SK-N-SH (cell line): ENCODE measurements at regions not wholly inside any gene's neighbourhood (a gene's known extent, or its start where the extent isn't known, plus 50 kb on each side); places are given as distances from the start of the nearest gene placed in this dataset.

Experiments used
- CTCF ChIA-PET: fragments of 300-600, 350-600 bp; formaldehyde crosslinking; extraction: SDS; loops from one replicate; lab custom pipeline; 2021; lab: Yijun Ruan, JAX
- POLR2A ChIA-PET: fragments of 350-600 bp; sonication (Branson Sonifier 250); formaldehyde crosslinking; extraction: SDS; loops from one replicate; lab custom pipeline; 2020; ENCODE audit warnings: antibody characterized with exemption, inconsistent platforms; lab: Yijun Ruan, JAX
- DNase-seq: peaks from one replicate; pipeline ENCODE4 v3.0.0; 2012
- H2AFZ ChIP-seq: fragments of 200-600 bp; sonication (generic); 2 replicates; pipeline ENCODE4 v1.8.1; 2016; ENCODE audit warnings: antibody characterized with exemption, mild to moderate bottlenecking, low read depth
- H3F3A ChIP-seq: fragments of 200-600 bp; sonication (generic); replicated peaks from 2 replicates; pipeline ENCODE3; 2016; ENCODE audit warnings: antibody characterized with exemption, mild to moderate bottlenecking; ENCODE audit not compliant: insufficient read depth
- H3K27ac ChIP-seq, 2 experiments: fragments of 200-500 bp in 1 of 2; fragments of 200-600 bp in 1 of 2; sonication (Bioruptor generic) in 1 of 2; sonication (generic), shearing (Covaris generic) in 1 of 2; 2 replicates each; pipeline versions ENCODE4 v1.5.1 to v1.6.1; 2014 to 2016; ENCODE audit warnings: low read depth in 2 of 2, inconsistent platforms in 1 of 2, low read length in 1 of 2, mild to moderate bottlenecking in 1 of 2, mixed read lengths in 1 of 2
- H3K27me3 ChIP-seq: fragments of 200-600 bp; sonication (generic), shearing (Covaris generic); 2 replicates; pipeline ENCODE4 v1.6.1; 2016; ENCODE audit warnings: mixed run types; ENCODE audit not compliant: insufficient read depth
- H3K36me3 ChIP-seq, 2 experiments: fragments of 200-500 bp in 1 of 2; fragments of 200-600 bp in 1 of 2; sonication (Bioruptor generic) in 1 of 2; sonication (generic) in 1 of 2; replicated peaks in 1 of 2; 2 replicates each; pipeline versions ENCODE3 to v1.5.1; 2014 to 2016; ENCODE audit warnings: low read length in 1 of 2, mild to moderate bottlenecking in 1 of 2; ENCODE audit not compliant: insufficient read depth in 2 of 2, control insufficient read depth in 1 of 2
- H3K4me1 ChIP-seq, 2 experiments: fragments of 200-500 bp in 1 of 2; fragments of 200-600 bp in 1 of 2; sonication (Bioruptor generic) in 1 of 2; sonication (generic), shearing (Covaris generic) in 1 of 2; 2 replicates each; pipeline versions ENCODE4 v1.5.1 to v1.6.1; 2014 to 2016; ENCODE audit warnings: low read depth in 1 of 2, low read length in 1 of 2, mixed run types in 1 of 2; ENCODE audit not compliant: insufficient read depth in 2 of 2, control insufficient read depth in 1 of 2
- H3K4me2 ChIP-seq: fragments of 200-600 bp; sonication (generic), shearing (Covaris generic); 2 replicates; pipeline ENCODE4 v1.6.1; 2017; ENCODE audit warnings: mixed run types
- H3K4me3 ChIP-seq, 2 experiments: fragments of 200-500 bp in 1 of 2; fragments of 200-600 bp in 1 of 2; sonication (Bioruptor generic) in 1 of 2; sonication (generic), shearing (Covaris generic) in 1 of 2; 2 replicates each; pipeline versions ENCODE4 v1.5.1 to v1.8.1; 2014 to 2016; ENCODE audit warnings: low read depth in 2 of 2, inconsistent platforms in 1 of 2, low read length in 1 of 2, mild to moderate bottlenecking in 1 of 2, mixed read lengths in 1 of 2, moderate library complexity in 1 of 2
- H3K79me2 ChIP-seq: fragments of 200-600 bp; sonication (generic); 2 replicates; pipeline ENCODE4 v1.8.1; 2017; ENCODE audit warnings: mild to moderate bottlenecking; ENCODE audit not compliant: insufficient read depth
- H3K9ac ChIP-seq: fragments of 200-600 bp; sonication (generic); 2 replicates; pipeline ENCODE4 v1.6.1; 2017; ENCODE audit warnings: mixed run types
- H3K9me2 ChIP-seq: fragments of 200-600 bp; sonication (generic); 2 replicates; pipeline ENCODE4 v1.6.1; 2017; ENCODE audit warnings: mixed run types
- H3K9me3 ChIP-seq: fragments of 200-600 bp; sonication (generic); 2 replicates; pipeline ENCODE4 v1.6.1; 2017; ENCODE audit warnings: mixed run types, mild to moderate bottlenecking, moderate library complexity
- H4K20me1 ChIP-seq: fragments of 200-600 bp; sonication (generic); 2 replicates; pipeline ENCODE4 v1.6.1; 2017; ENCODE audit warnings: mild to moderate bottlenecking, mixed run types; ENCODE audit not compliant: insufficient read depth
- CHD2 ChIP-seq: fragments of 150-350 bp; IDR thresholded peaks from 2 replicates; pipeline ENCODE4 v1.6.1; 2018; ENCODE audit warnings: low read length; ENCODE audit not compliant: partially characterized antibody
- CTCF ChIP-seq: fragments of 200-600 bp; sonication (generic); IDR thresholded peaks from 2 replicates; pipeline ENCODE4 v1.6.1; 2017; ENCODE audit warnings: antibody characterized with exemption, mild to moderate bottlenecking, moderate library complexity
- EP300 ChIP-seq, 2 experiments: IDR thresholded peaks; 2 replicates each; pipeline versions ENCODE4 v1.4.0 to v1.6.1; 2012; ENCODE audit warnings: borderline replicate concordance in 1 of 2, low read depth in 1 of 2, low read length in 1 of 2
- EZH2phosphoT487 ChIP-seq: fragments of 200-600 bp; sonication (generic); IDR thresholded peaks from 2 replicates; pipeline ENCODE4 v1.6.1; 2017; ENCODE audit warnings: low read depth, mixed run types, mild to moderate bottlenecking, antibody characterized with exemption, moderate library complexity, borderline replicate concordance
- GABPA ChIP-seq: IDR thresholded peaks from 2 replicates; pipeline ENCODE4 v1.4.0; 2012; ENCODE audit warnings: low read depth, mild to moderate bottlenecking
- IRF3 ChIP-seq: fragments of 150-350 bp; IDR thresholded peaks from 2 replicates; pipeline ENCODE4 v1.6.1; 2016; ENCODE audit warnings: mild to moderate bottlenecking, low read depth, low read length
- JUND ChIP-seq: IDR thresholded peaks from 2 replicates; pipeline ENCODE4 v1.4.0; 2012
- NRF1 ChIP-seq: IDR thresholded peaks from 2 replicates; pipeline ENCODE4 v1.6.1; 2012; ENCODE audit warnings: low read depth, mild to moderate bottlenecking, low read length
- PBX3 ChIP-seq: IDR thresholded peaks from 2 replicates; pipeline ENCODE4; 2012
- POLR2AphosphoS5 ChIP-seq: IDR thresholded peaks from 2 replicates; pipeline ENCODE4 v1.6.1; 2012; ENCODE audit warnings: low read depth, low read length
- RAD21 ChIP-seq: IDR thresholded peaks from 2 replicates; pipeline ENCODE4 v1.6.1; 2012; ENCODE audit warnings: mild to moderate bottlenecking, low read length
- RFX5 ChIP-seq: IDR thresholded peaks from 2 replicates; pipeline ENCODE4 v1.6.1; 2012; ENCODE audit warnings: mild to moderate bottlenecking, improper control_type of control experiment, low read length
- SMC3 ChIP-seq: IDR thresholded peaks from 2 replicates; pipeline ENCODE4 v1.6.1; 2012; ENCODE audit warnings: low read depth, low read length, improper control_type of control experiment
- USF2 ChIP-seq: fragments of 150-350 bp; IDR thresholded peaks from 2 replicates; pipeline ENCODE4 v1.6.1; 2017; ENCODE audit warnings: antibody characterized with exemption, low read length, low read depth, borderline replicate concordance
- YY1 ChIP-seq: IDR thresholded peaks from 2 replicates; pipeline ENCODE4 v1.4.0; 2012; ENCODE audit warnings: low read depth, mild to moderate bottlenecking
- ZBTB33 ChIP-seq: IDR thresholded peaks from 2 replicates; pipeline ENCODE4 v1.4.0; 2012; ENCODE audit warnings: low read depth, borderline replicate concordance
- WGBS: methylation state at CpG from one replicate; pipeline ENCODE4 v1.1.6; 2017; ENCODE audit warnings: low lambda C conversion rate; 5-methylcytosine and 5-hydroxymethylcytosine counted together

- ChIA-PET POLR2A (no interaction called here), CTCF (no interaction called here)
- WGBS, result 0% methylated on average over 1 of the region's 1 CpG
- TF ChIP-seq RFX5 (no peak), EZH2phosphoT487 (no peak), NRF1 (no peak), YY1 (no peak), PBX3 (no peak), ZBTB33 (no peak), POLR2AphosphoS5 (no peak), CHD2 (no peak), JUND (no peak)
- H3K9me3 ChIP-seq, result no peaks in the 10 kb centered on the region
- no peak overlapping the region for H2AFZ ChIP-seq
- H3K4me1 ChIP-seq, result no peaks in the 10 kb centered on the region
- 0 out of 2 replicates have a peak, but pooled peaks cover 3% of the 10 kb centered on the region for H3K9me2 ChIP-seq
- no peak for DNase-seq
- no peak overlapping the region for H3K4me2 ChIP-seq
- no peak overlapping the region for H3K27ac ChIP-seq
- H3K79me2 ChIP-seq, result no peaks in the 10 kb centered on the region
- H3K4me3 ChIP-seq, result no peak overlapping the region
- no peaks in the 10 kb centered on the region for H4K20me1 ChIP-seq
- no peaks in the 10 kb centered on the region for H3K27me3 ChIP-seq
- H3K36me3 ChIP-seq, result no peaks in the 10 kb centered on the region
- H3F3A ChIP-seq, result no peaks in the 10 kb centered on the region
- no peak overlapping the region for H3K9ac ChIP-seq
Observed at GRCh38 chr2:81276595-81276994, 972.0 kb upstream of the LRRTM1 start.

- Histone ChIP-seq H3K4me2 (no peak overlapping the region), H3K9ac (no peak overlapping the region), H3K79me2 (no peaks in the 10 kb centered on the region), H2AFZ (no peak overlapping the region), H3K27me3 (no peaks in the 10 kb centered on the region), H3K36me3 (no peaks in the 10 kb centered on the region), H3K27ac (no peak overlapping the region), H3K9me3 (no peaks in the 10 kb centered on the region), H4K20me1 (no peaks in the 10 kb centered on the region), H3F3A (no peaks in the 10 kb centered on the region), H3K9me2 (no peaks in the 10 kb centered on the region), H3K4me3 (peak overlapping the region in 1 of 2 experiments; percentile 41; a peak in 1 of 4 replicates), H3K4me1 (no peaks in the 10 kb centered on the region)
- no peak for DNase-seq
- ChIA-PET CTCF (interaction anchor here (1.4 kb wide), 1 partner anchor 12 kb away, joined by 3 read pairs; no protein-coding TSS in a partner anchor), POLR2A (no interaction called here)
- TF ChIP-seq CHD2 (no peak), SMC3 (peak; percentile 32; the same call in 1 of the 2 replicates), GABPA (no peak), RFX5 (no peak), RAD21 (peak; percentile 28), USF2 (no peak), CTCF (peak; percentile 49), IRF3 (no peak), EP300 (IDR thresholded peaks at IDR 0.05; ENCODE audit: borderline replicate concordance in 1 of 2, low read depth in 1 of 2, low read length in 1 of 2) (no peak)
- 0% methylated on average over 1 of the region's 1 CpG for WGBS
Observed at GRCh38 chr2:81266106-81266505, 961.6 kb upstream of the LRRTM1 start.
